ENCODE measurements at regions not wholly inside any gene's neighbourhood (a gene's known extent, or its start where the extent isn't known, plus 50 kb on each side); places are given as distances from the start of the nearest gene placed in this dataset.

DNA sequence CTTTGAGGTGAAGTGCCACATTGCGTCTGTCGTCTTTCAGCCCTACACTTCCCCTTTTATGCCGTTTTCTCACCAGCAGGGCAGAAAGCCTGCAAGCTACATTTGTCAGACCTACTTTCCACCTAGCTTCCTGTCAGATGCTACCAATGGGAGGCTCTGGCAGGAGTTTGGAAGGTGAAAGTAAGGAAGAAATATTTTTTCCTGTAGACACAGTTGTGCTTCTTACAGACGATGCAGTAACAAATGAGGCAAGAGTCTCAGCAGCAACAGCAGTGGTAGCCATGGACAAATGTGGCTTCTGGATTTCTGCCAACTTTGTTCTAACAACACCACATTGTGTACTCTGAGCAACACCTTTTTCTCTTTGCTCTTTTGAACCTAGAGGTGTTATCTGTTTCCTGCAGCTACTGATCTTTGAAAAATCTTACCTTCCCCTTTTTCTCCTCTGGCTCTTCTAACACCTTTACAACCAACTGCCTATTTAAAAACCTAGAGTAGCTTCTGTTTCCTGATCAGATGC lies 70.6 kb upstream of the STT3B start:
- Histone ChIP-seq H3K4me2 (ENCODE audit: low read length) (peak overlapping the region; percentile 52), H3K9me3 (ENCODE audit: low read length) (no peaks in the 10 kb centered on the region), H3K4me3 (ENCODE audit: low read depth, low read length, poor library complexity, severe bottlenecking) (peak overlapping the region; percentile 16), H3K4me1 (ENCODE audit: insufficient read depth, low read length, severe bottlenecking) (peaks cover 21% of the 10 kb centered on the region), H3K27me3 (ENCODE audit: insufficient read depth, low read length) (no peaks in the 10 kb centered on the region), H3K9me2 (ENCODE audit: low read depth, low read length) (no peaks in the 10 kb centered on the region), H3K79me2 (ENCODE audit: insufficient read depth, low read length) (no peaks in the 10 kb centered on the region), H4K20me1 (ENCODE audit: insufficient read depth, low read length) (no peaks in the 10 kb centered on the region), H3K36me3 (ENCODE audit: insufficient read depth, low read length) (no peaks in the 10 kb centered on the region), H3K9ac (ENCODE audit: low read length) (peak overlapping the region; percentile 21; the same call in 1 of the 2 replicates), H3K27ac (ENCODE audit: low read depth, low read length, poor library complexity, severe bottlenecking) (peak overlapping the region; percentile 48), H2AFZ (ENCODE audit: low read length) (no peak overlapping the region), H3F3A (ENCODE audit: insufficient read depth, low read length) (no peaks in the 10 kb centered on the region)
- no peak for TF ChIP-seq EZH2 (IDR thresholded peaks at IDR 0.05; ENCODE audit: borderline replicate concordance, low read length)
- TF ChIP-seq, protein P1, sequence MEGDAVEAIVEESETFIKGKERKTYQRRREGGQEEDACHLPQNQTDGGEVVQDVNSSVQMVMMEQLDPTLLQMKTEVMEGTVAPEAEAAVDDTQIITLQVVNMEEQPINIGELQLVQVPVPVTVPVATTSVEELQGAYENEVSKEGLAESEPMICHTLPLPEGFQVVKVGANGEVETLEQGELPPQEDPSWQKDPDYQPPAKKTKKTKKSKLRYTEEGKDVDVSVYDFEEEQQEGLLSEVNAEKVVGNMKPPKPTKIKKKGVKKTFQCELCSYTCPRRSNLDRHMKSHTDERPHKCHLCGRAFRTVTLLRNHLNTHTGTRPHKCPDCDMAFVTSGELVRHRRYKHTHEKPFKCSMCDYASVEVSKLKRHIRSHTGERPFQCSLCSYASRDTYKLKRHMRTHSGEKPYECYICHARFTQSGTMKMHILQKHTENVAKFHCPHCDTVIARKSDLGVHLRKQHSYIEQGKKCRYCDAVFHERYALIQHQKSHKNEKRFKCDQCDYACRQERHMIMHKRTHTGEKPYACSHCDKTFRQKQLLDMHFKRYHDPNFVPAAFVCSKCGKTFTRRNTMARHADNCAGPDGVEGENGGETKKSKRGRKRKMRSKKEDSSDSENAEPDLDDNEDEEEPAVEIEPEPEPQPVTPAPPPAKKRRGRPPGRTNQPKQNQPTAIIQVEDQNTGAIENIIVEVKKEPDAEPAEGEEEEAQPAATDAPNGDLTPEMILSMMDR (IDR thresholded peaks at IDR 0.05; ENCODE audit: low read length) = peak; percentile 36; the same call in 1 of the 2 replicates

DNA sequence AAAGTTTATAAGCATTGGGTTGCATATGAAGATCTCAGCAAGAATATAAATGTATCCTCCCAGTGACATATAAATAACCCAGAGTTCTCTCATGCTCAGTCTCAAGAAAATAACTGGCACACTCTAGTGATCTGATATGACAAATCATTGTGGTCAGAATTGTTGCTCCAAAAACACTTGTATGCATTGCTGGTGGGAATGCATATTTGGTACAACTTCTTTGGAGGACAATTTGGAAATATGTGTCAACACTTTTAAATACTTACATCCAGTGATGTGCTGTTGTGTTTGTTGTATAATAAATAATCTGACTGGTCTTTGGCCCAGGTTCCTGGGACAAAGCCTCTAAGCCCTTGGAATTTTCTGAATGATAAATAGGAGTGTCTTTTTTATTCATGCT lies 66.7 kb upstream of the STT3B start:
- no peaks in the 10 kb centered on the region for H3K27me3 ChIP-seq (ENCODE audit: insufficient read depth, low read length)
- TF ChIP-seq, protein P1 (IDR thresholded peaks at IDR 0.05; ENCODE audit: low read length) = no peak
- no peak for TF ChIP-seq EZH2 (IDR thresholded peaks at IDR 0.05; ENCODE audit: borderline replicate concordance, low read length)
- H3K79me2 ChIP-seq (ENCODE audit: insufficient read depth, low read length) = no peaks in the 10 kb centered on the region
- H4K20me1 ChIP-seq (ENCODE audit: insufficient read depth, low read length) = no peaks in the 10 kb centered on the region
- no peak overlapping the region for H3K9ac ChIP-seq (ENCODE audit: low read length)
- H3K4me3 ChIP-seq (ENCODE audit: low read depth, low read length, poor library complexity, severe bottlenecking) = no peak overlapping the region
- H3K9me2 ChIP-seq (ENCODE audit: low read depth, low read length) = no peaks in the 10 kb centered on the region
- peaks cover 21% of the 10 kb centered on the region for H3K4me1 ChIP-seq (ENCODE audit: insufficient read depth, low read length, severe bottlenecking)
- no peak overlapping the region for H3K27ac ChIP-seq (ENCODE audit: low read depth, low read length, poor library complexity, severe bottlenecking)
- H3F3A ChIP-seq (ENCODE audit: insufficient read depth, low read length) = no peaks in the 10 kb centered on the region
- no peak overlapping the region for H3K4me2 ChIP-seq (ENCODE audit: low read length)
- peaks cover 4% of the 10 kb centered on the region; the same call in 1 of the 2 replicates for H3K9me3 ChIP-seq (ENCODE audit: low read length)
- no peak overlapping the region for H2AFZ ChIP-seq (ENCODE audit: low read length)
- H3K36me3 ChIP-seq (ENCODE audit: insufficient read depth, low read length) = no peaks in the 10 kb centered on the region

DNA sequence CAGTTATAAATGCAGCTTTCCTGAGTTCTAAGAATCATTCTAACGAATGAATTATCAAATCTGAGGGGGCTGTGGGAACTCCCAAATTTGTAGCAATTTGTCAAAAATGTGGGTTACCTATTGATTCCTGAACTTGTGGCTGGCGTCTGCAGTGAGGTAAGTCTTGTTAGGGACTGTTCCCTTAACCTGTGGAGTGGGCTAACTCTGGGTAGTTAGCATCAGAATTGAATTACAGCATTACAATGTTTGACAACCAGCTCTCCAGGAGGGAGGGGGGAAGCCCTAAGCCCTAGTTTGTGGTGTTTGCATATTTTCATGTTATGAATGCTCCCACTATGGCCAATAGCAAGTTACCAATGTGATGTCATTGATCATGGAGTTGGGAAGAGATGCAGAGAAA lies 65.9 kb upstream of the STT3B start:
- Histone ChIP-seq H3K9ac (ENCODE audit: low read length) (no peak overlapping the region), H3K36me3 (ENCODE audit: insufficient read depth, low read length) (no peaks in the 10 kb centered on the region), H3K4me2 (ENCODE audit: low read length) (no peak overlapping the region), H3K79me2 (ENCODE audit: insufficient read depth, low read length) (no peaks in the 10 kb centered on the region), H4K20me1 (ENCODE audit: insufficient read depth, low read length) (no peaks in the 10 kb centered on the region), H3F3A (ENCODE audit: insufficient read depth, low read length) (no peaks in the 10 kb centered on the region), H2AFZ (ENCODE audit: low read length) (no peak overlapping the region), H3K9me2 (ENCODE audit: low read depth, low read length) (no peaks in the 10 kb centered on the region), H3K4me3 (ENCODE audit: low read depth, low read length, poor library complexity, severe bottlenecking) (no peak overlapping the region), H3K27ac (ENCODE audit: low read depth, low read length, poor library complexity, severe bottlenecking) (no peak overlapping the region), H3K4me1 (ENCODE audit: insufficient read depth, low read length, severe bottlenecking) (peaks cover 14% of the 10 kb centered on the region), H3K27me3 (ENCODE audit: insufficient read depth, low read length) (no peaks in the 10 kb centered on the region), H3K9me3 (ENCODE audit: low read length) (peaks cover 4% of the 10 kb centered on the region; the same call in 1 of the 2 replicates)
- TF ChIP-seq, protein P1 (IDR thresholded peaks at IDR 0.05; ENCODE audit: low read length) = no peak
- no peak for TF ChIP-seq EZH2 (IDR thresholded peaks at IDR 0.05; ENCODE audit: borderline replicate concordance, low read length)
